RKO (cell line): ENCODE measurements at regions not wholly inside any gene's neighbourhood (a gene's known extent, or its start where the extent isn't known, plus 50 kb on each side); places are given as distances from the start of the nearest gene placed in this dataset.
"Not testable (repeated sequence)": the region's sequence is repeated elsewhere in the genome, so short reads cannot be mapped to it uniquely, and the experiment has no call there.

Source experiments
- DNase-seq: peaks from one replicate; pipeline ENCODE4 v3.0.0-alpha.2; 2016; ENCODE audit warnings: low spot score

DNA sequence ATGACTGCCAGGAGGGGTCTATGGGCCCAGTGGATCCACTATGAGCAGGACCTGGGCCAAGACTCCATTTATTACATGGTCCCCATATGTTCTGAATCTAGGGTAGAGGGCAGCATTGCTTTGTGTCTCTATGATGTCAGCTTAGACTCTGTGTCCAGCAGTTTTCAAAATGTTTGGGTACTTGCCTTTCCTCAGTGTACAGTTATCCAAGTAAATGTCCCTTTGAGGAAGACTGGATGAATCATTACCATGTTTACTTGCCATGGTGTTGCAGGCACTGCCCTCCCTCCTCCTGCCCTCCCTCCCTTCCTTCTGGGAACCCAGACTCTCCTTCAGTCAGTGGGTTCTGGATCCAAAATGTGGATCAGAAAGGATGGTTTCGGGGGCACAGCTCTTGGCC is 108.6 kb downstream of the NRN1 start:
- DNase-seq: no peak

GRCh38 chr6:5896476-5897200 is 110.1 kb downstream of the NRN1 start:
- DNase-seq: no peak

- no peak for DNase-seq
These were observed 112.4 kb downstream of the NRN1 start for GRCh38 chr6:5894357-5894756.

GRCh38 chr6:5893295-5893694 is 113.4 kb downstream of the NRN1 start:
- no peak for DNase-seq

DNA sequence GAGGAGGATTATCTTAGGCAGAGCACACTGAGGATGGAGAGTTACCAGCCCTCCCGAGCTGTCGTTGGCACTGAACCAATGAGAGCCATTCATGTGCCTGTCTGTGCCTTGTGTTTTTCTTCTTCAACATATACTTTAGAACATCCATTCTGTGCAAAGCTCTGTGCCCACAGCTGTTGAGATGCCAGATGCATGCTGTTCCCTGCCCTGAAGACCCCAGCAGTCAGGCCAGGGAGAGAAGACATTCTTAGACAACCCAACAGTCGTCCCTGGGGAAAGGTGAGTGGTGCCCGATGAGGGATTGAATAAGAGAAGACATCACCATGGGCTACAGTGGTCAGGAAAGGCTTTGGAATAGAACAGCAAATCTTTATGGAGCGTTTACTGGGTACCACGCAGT is 114.1 kb downstream of the NRN1 start:
- DNase-seq: no peak

GRCh38 chr6:5878792-5879191 is 127.9 kb downstream of the NRN1 start:
- DNase-seq: no peak

DNA sequence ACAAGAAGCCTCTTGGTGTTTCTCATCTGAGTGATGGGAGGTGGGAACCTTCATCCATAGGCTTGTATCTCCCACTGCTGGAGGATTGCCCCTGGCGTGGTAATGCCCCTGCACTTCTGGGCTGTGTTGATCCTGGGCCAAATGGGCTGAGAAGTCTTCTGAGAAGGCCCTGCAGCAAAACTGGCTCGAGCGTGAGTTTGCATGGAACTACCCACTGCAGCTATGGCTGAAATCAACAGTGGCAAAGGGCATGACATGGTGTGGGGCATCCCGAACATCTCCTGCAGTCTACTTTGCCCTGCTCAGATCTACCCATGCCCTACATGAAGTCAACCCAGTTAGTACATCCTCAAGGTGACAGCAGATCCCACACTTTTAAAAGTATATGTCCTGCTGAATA is 130.6 kb downstream of the NRN1 start:
- no peak for DNase-seq

GRCh38 chr6:5873976-5874375 is 132.7 kb downstream of the NRN1 start:
- DNase-seq: not testable (repeated sequence)

DNA sequence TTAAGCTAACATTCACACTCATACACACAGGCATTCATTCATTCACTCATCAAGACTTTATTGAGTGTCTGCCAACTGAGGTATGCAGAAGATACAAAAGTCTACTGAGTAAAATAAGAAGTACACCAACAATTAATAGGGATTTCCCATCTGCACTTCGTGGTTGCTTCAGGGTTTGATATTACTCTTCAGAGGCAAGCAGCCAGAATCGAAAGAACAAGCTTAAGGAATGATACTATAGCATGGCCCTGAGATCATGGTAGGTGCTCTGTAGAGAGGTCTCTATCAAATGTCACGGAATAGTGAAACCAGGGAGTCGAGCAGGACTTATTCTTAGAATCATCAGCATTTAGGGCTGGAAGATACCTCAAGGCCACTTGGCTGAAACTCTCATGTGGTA is 135.4 kb downstream of the NRN1 start:
- no peak for DNase-seq

- DNase-seq: no peak
These were observed 137.0 kb downstream of the NRN1 start for GRCh38 chr6:5869676-5870075.

DNA sequence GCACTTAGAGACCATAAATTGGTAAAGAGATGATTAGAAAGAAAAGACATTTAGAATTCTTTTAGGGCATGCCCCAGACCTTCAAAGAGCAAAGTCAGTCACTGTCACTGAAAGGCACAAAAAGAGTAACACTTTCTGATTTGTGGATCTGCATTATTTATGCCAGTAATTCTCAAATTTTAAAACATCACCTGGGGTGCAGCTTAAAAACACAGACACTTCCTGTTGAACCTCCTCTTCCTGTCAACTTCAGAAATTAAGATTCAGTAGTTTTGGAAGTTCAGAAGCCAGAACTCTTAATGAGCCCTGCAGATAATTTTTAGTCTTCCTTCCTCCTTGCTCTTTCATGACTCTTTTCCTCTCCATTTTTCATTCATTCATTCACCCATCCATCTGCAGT is 137.5 kb downstream of the NRN1 start:
- no peak for DNase-seq

GRCh38 chr6:5866547-5867051 is 140.1 kb downstream of the NRN1 start:
- DNase-seq: no peak

DNA sequence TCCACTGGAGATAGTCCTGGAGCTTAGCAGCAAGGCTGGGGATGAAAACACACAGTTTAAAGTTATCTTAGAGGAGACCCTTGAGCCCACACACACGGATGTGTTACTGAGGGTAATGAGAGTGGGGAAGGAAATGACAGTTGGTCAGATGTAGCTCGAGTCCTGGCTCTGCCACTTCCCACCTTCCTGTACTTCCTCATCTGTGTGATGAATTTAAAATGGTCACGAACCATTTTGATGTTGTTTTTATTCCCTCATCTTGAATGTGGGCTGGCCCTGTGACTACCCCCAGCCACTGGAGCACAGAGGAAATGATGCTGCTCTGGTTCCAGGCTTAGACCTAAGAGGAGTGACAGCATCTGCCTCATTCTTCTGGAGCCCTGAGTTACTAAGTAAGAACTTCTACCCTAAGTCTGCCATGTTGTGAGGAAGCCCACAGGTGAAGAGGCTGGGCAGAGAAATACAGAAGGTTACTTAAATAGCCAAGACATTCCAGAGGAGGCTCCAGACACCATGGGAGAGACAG is 141.2 kb downstream of the NRN1 start:
- DNase-seq: no peak

GRCh38 chr6:5860849-5861248 is 145.9 kb downstream of the NRN1 start:
- DNase-seq: no peak

DNA sequence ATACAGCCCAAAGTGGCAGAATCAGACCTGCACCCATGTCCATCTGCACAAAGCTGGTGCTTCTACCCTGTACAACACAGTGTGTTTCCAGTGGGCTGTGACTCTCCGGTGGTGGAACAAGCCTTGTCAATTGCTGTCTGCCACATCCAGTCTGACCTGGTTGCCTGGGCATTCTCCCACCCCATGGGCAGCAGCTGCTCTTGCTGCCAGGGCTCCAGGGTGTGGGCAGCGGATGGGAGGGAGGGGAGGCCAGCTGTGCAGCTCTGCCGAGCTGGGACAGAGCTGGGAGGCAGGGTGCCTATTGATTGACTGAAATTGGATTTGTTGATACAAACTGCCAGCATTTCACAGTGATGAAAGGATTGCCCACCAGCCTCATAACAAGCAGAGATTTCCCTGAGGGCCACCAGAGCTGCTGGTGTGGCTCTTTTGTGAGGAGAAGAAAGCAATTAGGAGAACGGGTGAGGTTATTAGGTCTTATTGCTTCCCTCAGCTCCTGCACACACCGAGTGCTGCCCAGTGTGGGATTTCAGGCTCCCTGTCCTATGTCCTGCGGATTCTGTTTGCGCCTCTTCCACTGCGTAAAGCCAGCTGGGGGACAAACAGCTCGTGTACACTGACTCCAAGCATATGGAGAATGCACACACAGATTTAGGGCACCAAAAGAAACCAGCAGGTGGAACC is 150.8 kb downstream of the NRN1 start:
- DNase-seq: no peak

DNA sequence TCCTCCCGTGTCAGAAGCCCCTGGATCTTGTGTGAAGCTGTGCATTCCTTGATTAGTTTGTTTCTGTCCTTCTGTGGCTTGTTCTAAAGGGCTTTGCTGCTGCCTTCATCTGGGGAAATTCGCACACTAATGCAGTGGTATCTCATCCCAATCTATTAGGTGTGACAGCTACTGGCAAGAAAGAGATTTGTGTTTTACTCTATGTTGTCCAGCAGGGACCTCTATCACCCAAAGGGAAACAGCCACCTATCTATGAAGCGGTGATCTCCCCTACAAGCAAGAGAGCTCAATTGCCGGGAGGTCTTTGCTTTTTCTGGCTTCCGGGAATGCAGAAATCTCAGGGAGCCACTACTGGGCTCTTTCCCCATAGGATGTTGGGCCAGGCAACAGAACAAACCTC is 151.8 kb downstream of the NRN1 start:
- no peak for DNase-seq

GRCh38 chr6:5851261-5851757 is 155.4 kb downstream of the NRN1 start:
- DNase-seq: no peak

DNA sequence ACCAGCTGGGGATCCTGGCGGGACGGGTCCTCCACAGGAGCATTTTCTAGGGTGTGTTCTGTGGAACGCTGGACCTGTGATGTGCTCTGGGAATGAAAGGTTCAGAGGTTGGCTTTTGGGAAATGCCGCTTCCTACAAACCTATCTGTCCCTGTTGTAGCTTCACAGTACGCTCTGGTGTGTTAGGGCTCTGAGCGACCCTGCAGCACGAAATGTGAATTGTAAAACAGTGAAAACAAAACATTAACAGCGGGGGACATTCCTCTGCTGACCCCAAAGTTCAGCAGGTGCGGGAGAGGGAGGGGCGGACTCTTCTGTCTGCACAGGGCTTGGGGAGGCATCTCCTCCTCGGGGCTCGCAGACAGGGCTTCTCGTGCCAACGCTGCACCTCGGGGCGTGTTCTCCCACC is 155.9 kb downstream of the NRN1 start:
- no peak for DNase-seq

DNA sequence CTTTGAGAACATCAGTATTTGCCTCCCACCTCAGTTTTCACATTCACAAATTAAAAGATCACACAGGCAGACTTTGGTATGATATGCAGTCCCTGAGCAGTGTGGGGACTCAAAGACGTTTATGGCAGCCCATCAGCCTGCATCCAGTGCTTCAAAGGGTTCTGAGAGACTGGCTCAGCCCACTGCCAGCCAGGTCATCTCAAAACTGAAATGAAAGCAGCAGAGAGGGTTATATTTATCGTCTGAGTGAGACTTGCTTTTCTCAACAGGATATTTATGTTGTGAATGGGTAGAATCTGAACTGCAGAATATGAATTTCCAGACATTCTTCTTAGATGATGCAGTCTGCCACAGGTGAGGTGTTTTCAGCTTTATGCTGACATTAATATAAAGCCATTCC is 159.8 kb downstream of the NRN1 start:
- no peak for DNase-seq

DNA sequence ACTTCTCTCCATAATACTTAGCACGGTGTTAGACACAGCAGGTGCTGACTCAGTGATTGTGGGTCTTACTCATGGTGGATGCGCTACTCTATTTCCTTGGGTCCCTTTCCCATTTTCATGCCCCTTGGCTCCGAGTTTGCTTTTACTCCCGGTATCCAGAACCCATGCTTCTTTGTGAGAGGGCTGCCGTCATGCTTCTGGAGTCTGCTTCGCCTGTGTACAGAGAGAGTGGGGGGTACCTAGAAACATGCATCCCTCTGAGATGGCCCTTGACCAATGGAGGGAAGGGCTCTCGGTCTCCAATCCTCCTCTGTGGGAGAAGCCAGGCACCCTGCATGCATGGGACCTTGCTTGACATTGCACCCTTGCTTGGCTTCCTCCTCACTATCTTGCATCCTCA is 160.4 kb downstream of the NRN1 start:
- no peak for DNase-seq

GRCh38 chr6:5843078-5843477 is 163.6 kb downstream of the NRN1 start:
- no peak for DNase-seq

DNA sequence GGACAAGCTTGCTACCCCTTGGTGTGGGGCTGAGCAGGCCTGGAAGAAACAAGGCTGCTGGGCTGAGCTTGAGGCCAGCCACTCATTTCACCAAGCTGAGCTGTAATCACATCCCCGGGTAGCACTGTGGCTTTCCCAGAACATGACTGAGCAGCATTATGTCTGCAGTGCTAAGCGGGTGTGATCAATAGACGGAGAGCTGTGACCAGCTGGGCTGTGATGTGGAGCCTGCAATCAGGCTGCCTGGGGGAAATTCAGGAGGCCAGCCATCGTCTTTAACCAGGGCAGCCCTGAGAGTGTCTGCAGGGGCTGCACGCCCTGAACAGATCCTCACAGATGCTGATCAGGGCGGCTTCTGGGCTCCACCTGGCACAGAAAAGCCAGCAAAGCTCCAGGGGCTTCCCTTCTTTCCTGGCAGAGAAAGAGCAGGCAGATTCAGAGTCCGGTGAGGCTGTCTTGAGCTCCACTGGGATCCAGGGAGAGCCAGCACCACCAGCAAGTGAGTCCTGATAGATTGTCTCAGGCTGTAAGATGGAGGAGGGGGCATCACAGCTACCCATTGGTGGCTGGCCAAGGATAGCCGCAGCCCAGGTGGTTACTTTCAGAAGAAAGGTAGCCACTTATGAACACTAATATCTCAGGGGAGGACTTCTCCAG is 165.9 kb downstream of the NRN1 start:
- no peak for DNase-seq
